WERI-Rb-1 (cell line): ENCODE measurements at regions not wholly inside any gene's neighbourhood (a gene's known extent, or its start where the extent isn't known, plus 50 kb on each side); places are given as distances from the start of the nearest gene placed in this dataset.

Experiments
- DNase-seq: peaks from one replicate; pipeline ENCODE4 v3.0.0-alpha.2; 2020
- H3K27ac ChIP-seq: fragments of 250-450 bp; sonication (Bioruptor Pico); 2 replicates; pipeline ENCODE4 v1.5.1; 2020; ENCODE audit warnings: mild to moderate bottlenecking, moderate library complexity
- H3K27me3 ChIP-seq: fragments of 250-450 bp; sonication (Bioruptor Pico); 2 replicates; pipeline ENCODE4 v1.5.1; 2021; ENCODE audit warnings: mild to moderate bottlenecking, low read depth, moderate library complexity; ENCODE audit not compliant: insufficient read depth, severe bottlenecking
- H3K36me3 ChIP-seq: fragments of 250-450 bp; sonication (Bioruptor Pico); 2 replicates; pipeline ENCODE4 v1.5.1; 2020; ENCODE audit warnings: mild to moderate bottlenecking, moderate library complexity
- H3K4me3 ChIP-seq: 2 replicates; pipeline ENCODE4 v1.5.1; 2011; ENCODE audit warnings: low read depth, mild to moderate bottlenecking, control low read depth, low read length
- H3K9me3 ChIP-seq: fragments of 250-450 bp; sonication (Bioruptor Pico); 2 replicates; pipeline ENCODE4 v1.5.1; 2021; ENCODE audit warnings: mild to moderate bottlenecking, moderate library complexity; ENCODE audit not compliant: severe bottlenecking
- CTCF ChIP-seq: IDR thresholded peaks from 2 replicates; pipeline ENCODE4 v1.5.1; 2011; ENCODE audit warnings: low read depth, mild to moderate bottlenecking, control low read depth, inconsistent platforms, low read length

GRCh38 chr6:148027201-148027600 is 315.4 kb upstream of the SASH1 start:
- no peak for TF ChIP-seq CTCF
- Histone ChIP-seq H3K27me3 (no peaks in the 10 kb centered on the region), H3K36me3 (no peaks in the 10 kb centered on the region), H3K9me3 (no peaks in the 10 kb centered on the region), H3K27ac (no peak overlapping the region), H3K4me3 (no peak overlapping the region)
- DNase-seq: no peak

GRCh38 chr6:148035806-148036390 is 306.7 kb upstream of the SASH1 start:
- Histone ChIP-seq H3K9me3 (no peaks in the 10 kb centered on the region), H3K36me3 (no peaks in the 10 kb centered on the region), H3K27ac (no peak overlapping the region), H3K27me3 (no peaks in the 10 kb centered on the region), H3K4me3 (no peak overlapping the region)
- DNase-seq: no peak
- no peak for TF ChIP-seq CTCF

DNA sequence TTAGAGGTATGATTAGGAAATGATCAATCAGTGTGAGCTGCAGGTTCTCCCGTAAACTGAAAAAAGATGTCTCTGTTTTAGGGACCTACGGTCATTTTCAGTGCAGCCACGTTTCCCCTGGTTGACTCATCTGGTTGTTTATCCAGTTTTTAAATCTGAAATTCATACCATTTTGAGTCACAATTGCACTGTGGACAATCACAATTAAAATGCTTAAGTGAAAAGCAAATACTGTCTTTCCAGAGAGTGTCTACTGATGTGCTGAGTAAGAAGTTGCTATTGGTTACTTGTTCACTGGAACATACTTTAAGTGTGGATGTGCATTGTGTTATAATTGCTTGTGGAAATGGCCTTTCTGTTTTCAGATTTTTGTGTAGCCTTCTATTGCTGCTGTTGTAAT is 305.1 kb upstream of the SASH1 start:
- no peak for TF ChIP-seq CTCF
- Histone ChIP-seq H3K27me3 (no peaks in the 10 kb centered on the region), H3K36me3 (no peaks in the 10 kb centered on the region), H3K4me3 (no peak overlapping the region), H3K9me3 (no peaks in the 10 kb centered on the region), H3K27ac (no peak overlapping the region)
- no peak for DNase-seq

GRCh38 chr6:148041546-148041945 is 301.1 kb upstream of the SASH1 start:
- Histone ChIP-seq H3K9me3 (no peaks in the 10 kb centered on the region), H3K27me3 (no peaks in the 10 kb centered on the region), H3K4me3 (no peak overlapping the region), H3K27ac (no peak overlapping the region), H3K36me3 (no peaks in the 10 kb centered on the region)
- no peak for TF ChIP-seq CTCF
- DNase-seq: no peak

- DNase-seq: no peak
- Histone ChIP-seq H3K27ac (no peak overlapping the region), H3K9me3 (peaks cover 5% of the 10 kb centered on the region), H3K36me3 (no peaks in the 10 kb centered on the region), H3K4me3 (no peak overlapping the region), H3K27me3 (no peaks in the 10 kb centered on the region)
- no peak for TF ChIP-seq CTCF
Measured at GRCh38 chr6:148042536-148042935, 300.1 kb upstream of the SASH1 start.

DNA sequence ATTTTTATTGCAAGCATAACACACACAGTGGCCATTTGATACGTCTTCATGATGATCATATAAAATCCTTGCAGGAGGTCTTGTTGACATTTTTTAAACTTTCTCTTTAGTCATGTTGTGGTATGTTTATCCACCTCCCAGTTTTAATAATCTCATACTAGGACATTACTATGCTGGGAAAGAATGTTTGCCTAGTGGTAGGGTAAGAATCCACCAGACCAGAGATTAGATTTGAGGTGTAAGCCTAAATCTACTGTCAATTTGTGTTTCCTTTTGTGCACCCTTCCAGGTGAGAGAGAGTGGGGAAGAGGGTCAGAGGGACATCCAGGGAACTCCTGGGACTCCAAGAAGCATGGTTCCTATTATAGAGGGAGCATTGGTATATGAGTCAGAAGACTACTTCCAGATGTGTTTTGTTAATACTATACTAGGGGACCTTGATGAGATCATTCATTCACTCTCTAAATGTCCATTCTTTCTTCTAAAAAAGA is 298.3 kb upstream of the SASH1 start:
- H3K27ac ChIP-seq: no peak overlapping the region
- TF ChIP-seq CTCF: no peak
- H3K4me3 ChIP-seq: no peak overlapping the region
- no peak for DNase-seq
- H3K36me3 ChIP-seq: no peaks in the 10 kb centered on the region
- H3K27me3 ChIP-seq: no peaks in the 10 kb centered on the region
- H3K9me3 ChIP-seq: peaks cover 5% of the 10 kb centered on the region
